H1 (cell line): ENCODE measurements at regions not wholly inside any gene's neighbourhood (a gene's known extent, or its start where the extent isn't known, plus 50 kb on each side); places are given as distances from the start of the nearest gene placed in this dataset.

Experiments
- SP1 ChIP-seq: IDR thresholded peaks from 2 replicates; pipeline ENCODE4 v1.6.1; 2011; ENCODE audit warnings: low read depth, low read length
- ZNF274 ChIP-seq: IDR thresholded peaks from 2 replicates; pipeline ENCODE4 v1.7.0; 2012; ENCODE audit warnings: low read length, borderline replicate concordance; ENCODE audit errors: extremely low read depth

DNA sequence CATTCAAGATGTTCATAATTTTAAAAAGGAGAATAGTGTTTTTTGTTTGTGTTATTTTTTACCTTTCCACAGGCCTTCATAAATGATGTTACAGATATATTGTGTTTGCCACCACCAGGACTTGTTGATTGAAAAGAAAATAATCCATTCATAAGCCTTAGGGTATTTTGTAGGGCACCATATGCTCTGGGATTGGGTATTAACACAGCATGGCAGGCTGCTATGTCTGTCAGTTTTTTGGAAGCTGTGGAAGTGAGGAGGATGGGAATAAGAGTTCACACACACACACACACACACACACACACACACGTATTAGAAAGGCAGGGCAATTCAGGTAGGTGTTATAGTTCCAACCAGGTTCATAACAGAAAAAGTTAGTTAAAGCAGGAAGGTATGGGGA, 237.9 kb downstream of the HDGFL1 start (continued):
- TF ChIP-seq SP1 (no peak), ZNF274 (no peak)
